K562 (cell line): ENCODE measurements at regions not wholly inside any gene's neighbourhood (a gene's known extent, or its start where the extent isn't known, plus 50 kb on each side); places are given as distances from the start of the nearest gene placed in this dataset.

Experiments used
- CTCF ChIP-seq, 3 experiments: IDR thresholded peaks in 2 of 3; conservative IDR thresholded peaks in 1 of 3; 2 replicates each; pipeline ENCODE4 v1.5.1; 2011 to 2012; ENCODE audit warnings: low read length in 3 of 3, mild to moderate bottlenecking in 3 of 3, control low read depth in 2 of 3, improper control_type of control experiment in 1 of 3, inconsistent platforms in 1 of 3, low read depth in 1 of 3, mixed read lengths in 1 of 3, moderate library complexity in 1 of 3; ENCODE audit not compliant: insufficient read depth in 2 of 3
- MAX ChIP-seq: sonication (generic); formaldehyde crosslinking; IDR thresholded peaks from 2 replicates; pipeline ENCODE4 v1.9.0; 2022; ENCODE audit warnings: mild to moderate bottlenecking, missing genetic modification reagents

GRCh38 chr9:107969141-107969540 lies 479.6 kb upstream of the KLF4 start:
- TF ChIP-seq MAX (no peak), CTCF (IDR thresholded peaks at IDR 0.05 in 2 of 3, conservative IDR thresholded peaks at IDR 0.05 in 1 of 3; ENCODE audit: insufficient read depth in 2 of 3, low read depth in 1 of 3, low read length in 3 of 3) (no peak)
